Erythroblast (primary cell): ENCODE measurements at regions not wholly inside any gene's neighbourhood (a gene's known extent, or its start where the extent isn't known, plus 50 kb on each side); places are given as distances from the start of the nearest gene placed in this dataset.

Source experiments
- GATA1 ChIP-seq: IDR thresholded peaks from 2 replicates; pipeline ENCODE4 v1.6.1; 2011; ENCODE audit warnings: low read depth, mild to moderate bottlenecking, control low read depth, low read length, moderate library complexity
- POLR2A ChIP-seq: IDR thresholded peaks from 2 replicates; pipeline ENCODE4 v1.6.1; 2011; ENCODE audit warnings: mild to moderate bottlenecking, low read length

DNA sequence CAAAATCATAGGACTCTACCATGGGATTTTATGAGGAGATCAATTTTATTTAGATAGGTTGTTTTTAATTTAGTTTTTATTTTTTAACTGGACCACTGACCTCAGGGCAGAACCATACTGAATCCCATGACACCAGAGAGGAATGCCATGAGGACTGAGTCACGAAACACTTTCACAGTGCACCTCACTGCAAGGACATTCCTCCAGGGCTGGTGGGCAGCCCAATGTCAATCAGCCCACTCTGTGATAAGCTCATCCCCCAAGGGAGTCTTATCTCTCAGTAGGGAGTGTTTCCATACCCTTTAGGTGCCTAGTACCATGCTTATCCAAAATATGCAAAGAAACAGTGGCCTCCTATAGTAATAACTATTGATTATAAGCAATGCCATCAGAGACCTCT is 224.5 kb upstream of the CDH6 start:
- TF ChIP-seq POLR2A (no peak), GATA1 (no peak)
